Thyroid gland (tissue), 4 donors: ENCODE measurements at regions not wholly inside any gene's neighbourhood (a gene's known extent, or its start where the extent isn't known, plus 50 kb on each side); places are given as distances from the start of the nearest gene placed in this dataset.

Experiments used
- POLR2A ChIP-seq, 2 donors: fragments of 450-650 bp; IDR thresholded peaks; one replicate each; pipeline ENCODE4 v1.6.1; 2017; ENCODE audit warnings: antibody characterized with exemption in 2 of 2, mild to moderate bottlenecking in 2 of 2, moderate library complexity in 1 of 2
- TF ChIP-seq, protein P1 (sequence below), 6 experiments: fragments of 200-600 bp in 3 of 6; fragments of 450-650 bp in 3 of 6; sonication (generic) in 3 of 6; IDR thresholded peaks; one replicate each; pipeline ENCODE4 v1.5.1; 2016 to 2019; ENCODE audit warnings: antibody characterized with exemption in 6 of 6, mild to moderate bottlenecking in 2 of 6, inconsistent platforms in 1 of 6, moderate library complexity in 1 of 6

DNA sequence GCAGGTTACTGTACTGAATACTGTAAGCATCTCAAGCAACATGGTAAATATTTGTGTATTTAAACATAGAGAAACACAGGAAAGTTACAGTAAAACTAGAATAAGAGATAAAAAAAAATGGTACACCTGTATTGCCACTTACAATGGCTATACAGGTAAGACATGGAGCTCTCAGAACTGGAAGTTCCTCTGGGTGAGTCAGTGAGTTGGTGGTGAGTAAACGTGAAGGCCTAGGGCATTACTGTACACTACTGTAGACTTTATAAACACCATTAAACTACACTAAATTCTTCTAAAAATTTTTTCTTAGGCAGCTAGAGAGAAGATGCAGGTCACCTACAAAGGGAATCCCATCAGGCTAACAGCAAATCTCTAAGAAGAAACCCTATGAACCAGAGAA lies 872.9 kb downstream of the TAF11L14 start:
- TF ChIP-seq, protein P1, sequence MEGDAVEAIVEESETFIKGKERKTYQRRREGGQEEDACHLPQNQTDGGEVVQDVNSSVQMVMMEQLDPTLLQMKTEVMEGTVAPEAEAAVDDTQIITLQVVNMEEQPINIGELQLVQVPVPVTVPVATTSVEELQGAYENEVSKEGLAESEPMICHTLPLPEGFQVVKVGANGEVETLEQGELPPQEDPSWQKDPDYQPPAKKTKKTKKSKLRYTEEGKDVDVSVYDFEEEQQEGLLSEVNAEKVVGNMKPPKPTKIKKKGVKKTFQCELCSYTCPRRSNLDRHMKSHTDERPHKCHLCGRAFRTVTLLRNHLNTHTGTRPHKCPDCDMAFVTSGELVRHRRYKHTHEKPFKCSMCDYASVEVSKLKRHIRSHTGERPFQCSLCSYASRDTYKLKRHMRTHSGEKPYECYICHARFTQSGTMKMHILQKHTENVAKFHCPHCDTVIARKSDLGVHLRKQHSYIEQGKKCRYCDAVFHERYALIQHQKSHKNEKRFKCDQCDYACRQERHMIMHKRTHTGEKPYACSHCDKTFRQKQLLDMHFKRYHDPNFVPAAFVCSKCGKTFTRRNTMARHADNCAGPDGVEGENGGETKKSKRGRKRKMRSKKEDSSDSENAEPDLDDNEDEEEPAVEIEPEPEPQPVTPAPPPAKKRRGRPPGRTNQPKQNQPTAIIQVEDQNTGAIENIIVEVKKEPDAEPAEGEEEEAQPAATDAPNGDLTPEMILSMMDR (IDR thresholded peaks at IDR 0.05) = no peak
- TF ChIP-seq POLR2A (IDR thresholded peaks at IDR 0.05) = no peak
